MCF 10A (cell line): ENCODE measurements at regions not wholly inside any gene's neighbourhood (a gene's known extent, or its start where the extent isn't known, plus 50 kb on each side); places are given as distances from the start of the nearest gene placed in this dataset.
"Not testable (repeated sequence)": the region's sequence is repeated elsewhere in the genome, so short reads cannot be mapped to it uniquely, and the experiment has no call there.

ENCODE experiments used
- BruUV-seq: library from RNA; stranded (reverse); fragments of 400-500 nt; replicated peaks from 2 replicates; lab custom pipeline; 2021; lab: Mats Ljungman, UMichigan
- CTCF ChIA-PET: fragments of 300-600 bp; sonication (Branson Sonifier 250); formaldehyde crosslinking; extraction: SDS; loops from one replicate; lab custom pipeline; 2021; ENCODE audit warnings: antibody characterized with exemption, inconsistent platforms; lab: Yijun Ruan, JAX
- POLR2A ChIA-PET: fragments of 300-600, 350-650 bp; sonication (Branson Sonifier 250); formaldehyde crosslinking; extraction: SDS; loops from one replicate; lab custom pipeline; 2020; ENCODE audit warnings: antibody characterized with exemption, inconsistent platforms; lab: Yijun Ruan, JAX
- DNase-seq: peaks from one replicate; pipeline ENCODE4 v3.0.0-alpha.2; 2018; ENCODE audit not compliant: unreplicated experiment
- H3K27ac Mint-ChIP-seq: one replicate; pipeline ENCODE4 v1.8.0; 2022; ENCODE audit warnings: mild to moderate bottlenecking, low read depth, mixed read lengths; ENCODE audit not compliant: unreplicated experiment
- H3K27me3 Mint-ChIP-seq: one replicate; pipeline ENCODE4 v1.8.0; 2022; ENCODE audit warnings: mixed read lengths; ENCODE audit not compliant: insufficient read depth, unreplicated experiment
- H3K36me3 Mint-ChIP-seq: one replicate; pipeline ENCODE4 v1.8.0; 2022; ENCODE audit warnings: mild to moderate bottlenecking, moderate library complexity, mixed read lengths; ENCODE audit not compliant: insufficient read depth, unreplicated experiment
- H3K4me1 Mint-ChIP-seq: one replicate; pipeline ENCODE4 v1.8.0; 2022; ENCODE audit warnings: mixed read lengths; ENCODE audit not compliant: insufficient read depth, unreplicated experiment
- H3K4me3 Mint-ChIP-seq: one replicate; pipeline ENCODE4 v1.8.0; 2022; ENCODE audit warnings: mild to moderate bottlenecking, moderate library complexity, mixed read lengths; ENCODE audit not compliant: unreplicated experiment
- H3K9me3 Mint-ChIP-seq: one replicate; pipeline ENCODE4 v1.8.0; 2022; ENCODE audit warnings: mixed read lengths; ENCODE audit not compliant: unreplicated experiment
- CTCF ChIP-seq: fragments of 200-600 bp; IDR thresholded peaks from one replicate; pipeline ENCODE4 v1.8.0; 2022; ENCODE audit warnings: antibody characterized with exemption, mild to moderate bottlenecking; ENCODE audit not compliant: unreplicated experiment
- intact Hi-C: fragments of 100-400 bp; cut with micrococcal nuclease; formaldehyde crosslinking; loops from 2 replicates; pipeline ENCODE4 v1.14.1; 2022

GRCh38 chr1:172838680-172839313 lies 179.9 kb downstream of the FASLG start:
- no peak for DNase-seq
- TF ChIP-seq CTCF, result no peak
- Mint-ChIP-seq H3K36me3 (no peaks in the 10 kb centered on the region), H3K4me3 (no peak overlapping the region), H3K27ac (no peak overlapping the region), H3K4me1 (peaks cover 16% of the 10 kb centered on the region), H3K27me3 (no peaks in the 10 kb centered on the region), H3K9me3 (no peaks in the 10 kb centered on the region)
- POLR2A ChIA-PET, result interaction anchor here (1.0 kb wide), 1 partner anchor 138 kb away, joined by 3 read pairs; no protein-coding TSS in a partner anchor
- CTCF ChIA-PET, result interaction anchor here (0.7 to 3.0 kb wide), 4 partner anchors 8 to 366 kb away, joined by 3 to 18 read pairs (median 4); no protein-coding TSS in a partner anchor
- intact Hi-C loops, result loop anchor here (1.0 kb wide), 1 partner anchor 165 kb away; no protein-coding TSS in a partner anchor
- BruUV-seq, result no TSS peak

- H3K27ac Mint-ChIP-seq, POLR2A ChIA-PET, H3K9me3 Mint-ChIP-seq, DNase-seq, H3K36me3 Mint-ChIP-seq, H3K4me3 Mint-ChIP-seq, H3K27me3 Mint-ChIP-seq, BruUV-seq, intact Hi-C loops: not testable (repeated sequence)
- peaks cover 16% of the 10 kb centered on the region for H3K4me1 Mint-ChIP-seq
- CTCF ChIA-PET, result interaction anchor here (0.7 to 3.0 kb wide), 6 partner anchors 11 to 368 kb away, joined by 3 to 18 read pairs (median 4); partner anchors contain the start of gene TNFSF4
These were observed 180.7 kb downstream of the FASLG start for GRCh38 chr1:172839639-172840038.

GRCh38 chr1:172843444-172843843 lies 184.5 kb downstream of the FASLG start:
- Mint-ChIP-seq H3K27me3 (no peaks in the 10 kb centered on the region), H3K36me3 (no peaks in the 10 kb centered on the region), H3K9me3 (no peaks in the 10 kb centered on the region), H3K4me1 (peaks cover 6% of the 10 kb centered on the region), H3K27ac (no peak overlapping the region), H3K4me3 (no peak overlapping the region)
- no peak for DNase-seq
- no TSS peak for BruUV-seq
- POLR2A ChIA-PET, result no interaction called here
- intact Hi-C loops, result no loop called here
- CTCF ChIA-PET, result no interaction called here
- TF ChIP-seq CTCF, result no peak

GRCh38 chr1:172845371-172845770 lies 186.5 kb downstream of the FASLG start:
- no TSS peak for BruUV-seq
- Mint-ChIP-seq H3K27me3 (no peaks in the 10 kb centered on the region), H3K36me3 (no peaks in the 10 kb centered on the region), H3K4me1 (no peaks in the 10 kb centered on the region), H3K4me3 (no peak overlapping the region), H3K27ac (no peak overlapping the region), H3K9me3 (no peaks in the 10 kb centered on the region)
- no peak for TF ChIP-seq CTCF
- POLR2A ChIA-PET, result interaction anchor here (0.5 to 0.6 kb wide), 2 partner anchors 18 to 128 kb away, joined by 3 to 4 read pairs; no protein-coding TSS in a partner anchor
- CTCF ChIA-PET, result interaction anchor here (0.6 to 1.6 kb wide), 5 partner anchors 9 to 495 kb away, joined by 3 to 6 read pairs (median 3); no protein-coding TSS in a partner anchor
- intact Hi-C loops, result no loop called here
- no peak for DNase-seq
